ENCODE measurements at regions not wholly inside any gene's neighbourhood (a gene's known extent, or its start where the extent isn't known, plus 50 kb on each side); places are given as distances from the start of the nearest gene placed in this dataset.

DNA sequence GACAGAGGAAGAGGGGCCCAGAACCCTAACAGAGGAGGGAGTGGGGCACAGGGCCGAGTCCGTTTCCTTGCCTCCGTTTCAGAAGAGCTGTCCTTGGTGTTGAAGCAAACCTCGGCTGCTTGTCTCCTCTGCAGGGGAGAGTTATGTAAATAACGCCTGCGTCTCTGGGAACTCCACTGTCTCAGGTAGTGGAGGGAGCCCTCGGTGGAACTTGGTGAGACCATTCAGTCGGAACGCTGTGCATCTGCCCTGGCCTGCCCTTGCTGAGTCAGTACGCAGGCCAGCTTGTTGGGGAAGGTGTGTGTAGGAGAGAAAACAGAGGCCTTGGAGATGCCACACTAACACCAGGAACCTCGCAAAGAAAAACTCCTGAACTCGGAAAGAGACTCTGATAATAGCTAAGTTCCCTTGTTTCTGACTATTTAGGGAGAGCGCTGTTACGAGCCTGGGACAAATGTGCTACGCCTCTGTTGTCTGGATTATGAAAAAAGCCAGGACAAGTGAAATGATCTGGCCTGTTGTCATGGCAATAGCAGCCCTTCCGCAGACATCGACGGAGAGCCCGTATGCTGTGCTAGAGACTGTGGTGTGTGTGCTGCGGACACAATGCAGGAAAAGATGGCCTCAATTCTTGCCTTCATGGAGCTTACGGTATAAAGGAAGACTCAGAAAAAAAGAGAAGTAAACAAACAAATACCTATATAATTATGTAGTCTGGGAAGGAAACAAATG is 94.6 kb upstream of the AKT3 start:
- no peak for DNase-seq (ENCODE audit: low read depth)

- no peak for DNase-seq (ENCODE audit: low read depth)
These were observed 93.8 kb upstream of the AKT3 start for GRCh38 chr1:243943671-243944428.

DNA sequence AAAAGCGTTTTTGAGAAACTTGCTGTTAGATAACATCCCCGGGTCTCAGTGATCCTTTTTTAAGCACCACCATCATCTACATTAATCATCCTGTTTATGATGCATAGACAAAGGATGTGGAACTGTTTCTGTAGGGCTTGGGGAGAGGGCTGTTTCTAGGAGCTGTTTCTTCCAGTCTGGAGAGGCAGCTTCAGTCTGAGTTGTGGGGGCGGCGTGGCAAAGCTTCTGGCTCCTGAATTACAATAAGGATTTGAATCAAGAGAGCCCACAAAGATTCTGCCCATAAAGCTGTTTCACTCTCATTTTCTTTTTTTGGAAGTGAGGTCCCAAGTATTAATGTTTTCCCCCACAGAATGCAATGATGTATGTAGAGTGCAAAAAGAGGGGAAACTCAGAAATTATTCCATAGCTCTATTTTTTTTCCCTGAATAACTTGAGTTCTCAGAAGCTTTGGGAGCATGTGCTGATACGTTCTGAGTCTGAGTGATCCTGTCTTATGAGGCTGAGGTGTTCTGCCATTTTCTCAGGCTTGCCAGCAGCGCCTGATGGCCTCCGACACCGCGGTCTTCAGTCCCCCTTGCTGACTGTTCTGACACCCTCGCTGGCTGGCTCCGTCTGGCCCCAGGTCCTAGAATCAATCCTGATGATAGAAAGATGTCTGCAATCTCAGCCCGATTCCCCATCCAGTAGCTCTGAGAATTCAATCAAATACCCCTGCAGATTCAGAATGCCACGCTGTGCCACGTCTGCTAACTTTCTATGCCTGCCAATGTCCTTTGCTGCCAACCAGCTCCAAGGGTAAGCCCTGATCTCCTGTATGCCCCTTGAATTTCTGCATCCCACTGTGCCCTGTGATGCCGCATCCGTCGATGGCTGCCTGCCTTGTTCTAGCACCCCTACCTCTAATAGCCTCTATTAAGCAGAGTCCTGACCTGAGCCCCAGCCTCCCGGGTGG is 92.4 kb upstream of the AKT3 start:
- no peak for DNase-seq (ENCODE audit: low read depth)

- DNase-seq (ENCODE audit: low read depth): no peak
These were observed 90.4 kb upstream of the AKT3 start for GRCh38 chr1:243940451-243940850.

GRCh38 chr1:243939167-243939848 is 89.3 kb upstream of the AKT3 start:
- DNase-seq (ENCODE audit: low read depth): no peak

DNA sequence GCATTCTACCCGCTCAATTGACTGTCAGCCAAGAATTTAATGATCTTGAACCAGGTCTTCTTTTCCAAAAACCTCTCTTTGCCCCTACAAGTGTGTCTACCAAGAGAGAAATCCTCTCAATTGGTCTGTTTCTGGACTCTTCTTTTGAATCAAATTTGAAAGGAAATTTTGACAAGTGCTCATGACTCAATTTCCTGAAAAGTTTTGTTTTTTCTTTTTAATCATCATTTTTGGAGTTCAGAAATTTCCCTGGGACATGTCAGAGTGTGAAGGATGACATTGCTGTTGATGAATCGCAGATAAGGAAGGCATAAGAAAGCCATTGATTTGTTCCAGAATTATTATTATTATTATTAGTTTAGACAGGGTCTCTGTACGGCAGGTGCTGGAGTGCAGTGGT is 88.2 kb upstream of the AKT3 start:
- no peak for DNase-seq (ENCODE audit: low read depth)

DNA sequence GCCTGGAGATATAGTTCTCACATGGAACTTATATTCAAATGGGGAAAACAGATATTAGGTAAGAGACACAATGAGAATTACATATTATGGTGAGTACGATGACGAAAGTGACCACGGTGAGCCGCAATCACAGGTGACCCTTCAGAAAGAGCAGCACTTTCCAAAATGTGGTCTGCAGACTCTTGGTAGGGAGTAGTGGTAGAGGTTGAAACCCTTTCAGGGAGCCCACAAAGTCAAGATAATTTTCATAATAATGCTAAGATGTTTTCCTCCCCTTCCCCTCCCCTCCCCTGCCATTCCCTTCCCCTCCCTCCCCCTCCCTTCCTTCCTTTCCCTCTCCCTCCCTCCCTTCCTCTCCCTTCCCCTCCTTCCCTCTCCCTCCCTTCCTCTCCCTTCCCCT is 83.5 kb upstream of the AKT3 start:
- DNase-seq (ENCODE audit: low read depth): no peak

- DNase-seq (ENCODE audit: low read depth): no peak
These were observed 81.9 kb upstream of the AKT3 start for GRCh38 chr1:243931957-243932356.

DNA sequence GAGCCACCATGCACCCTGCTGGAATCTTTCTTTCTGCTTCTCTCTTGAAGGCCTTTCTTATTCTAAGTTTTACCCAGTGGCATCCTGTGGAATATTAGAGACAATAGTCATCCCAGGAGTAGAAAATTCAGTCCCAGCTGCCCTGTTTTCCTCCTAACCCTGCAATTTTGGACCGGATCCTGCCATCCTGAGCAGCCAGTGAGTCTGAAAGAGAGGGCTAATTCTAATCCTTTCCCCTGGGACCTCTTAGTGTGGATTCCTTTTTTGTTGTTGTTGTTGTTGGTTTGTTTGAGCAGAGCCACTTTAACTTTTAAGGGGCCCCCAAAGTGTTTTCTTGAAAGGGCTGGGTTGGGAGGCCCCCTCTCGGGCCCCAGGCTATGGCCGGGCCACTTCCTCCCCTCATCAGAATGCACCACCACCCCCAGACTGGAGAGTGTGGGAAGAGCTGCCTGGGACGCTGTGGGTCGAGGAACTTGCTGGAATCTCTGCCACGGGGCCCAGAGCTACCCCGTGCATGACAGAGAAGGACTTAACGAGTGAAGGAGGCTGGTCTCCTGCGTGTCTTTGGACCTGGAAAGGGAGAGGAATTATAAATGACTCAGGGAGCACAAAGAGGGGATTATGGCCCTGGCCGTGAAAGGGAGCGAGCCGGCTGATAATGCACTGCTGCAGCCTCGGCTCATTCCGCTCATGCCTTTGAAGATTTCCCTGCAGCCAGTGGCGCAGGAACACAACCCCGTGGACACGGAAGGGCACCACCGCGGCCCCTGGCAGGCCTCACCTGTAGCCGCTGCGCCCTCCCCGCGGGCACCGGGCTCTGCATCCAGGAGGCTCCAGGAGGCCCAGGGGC is 81.0 kb upstream of the AKT3 start:
- DNase-seq (ENCODE audit: low read depth): no peak

DNA sequence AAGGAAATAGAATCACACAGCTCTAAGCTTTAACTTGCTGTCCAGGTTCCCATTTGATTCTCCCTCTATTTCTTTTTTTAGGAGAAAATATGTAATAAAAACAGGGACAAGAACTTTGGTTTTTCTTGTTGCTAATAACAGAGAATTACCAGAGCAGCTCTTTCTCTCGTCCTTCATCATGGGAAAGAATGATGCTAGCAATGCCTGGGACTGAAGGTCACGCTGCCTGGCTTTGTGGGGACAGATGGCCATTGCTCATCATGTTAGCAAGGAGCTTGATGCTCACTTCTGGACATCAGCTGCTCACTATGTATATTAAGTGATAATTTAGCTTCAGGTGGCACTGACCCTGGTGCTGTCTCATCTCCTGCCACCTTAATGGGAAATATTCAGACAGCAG is 77.3 kb upstream of the AKT3 start:
- DNase-seq (ENCODE audit: low read depth): no peak

DNA sequence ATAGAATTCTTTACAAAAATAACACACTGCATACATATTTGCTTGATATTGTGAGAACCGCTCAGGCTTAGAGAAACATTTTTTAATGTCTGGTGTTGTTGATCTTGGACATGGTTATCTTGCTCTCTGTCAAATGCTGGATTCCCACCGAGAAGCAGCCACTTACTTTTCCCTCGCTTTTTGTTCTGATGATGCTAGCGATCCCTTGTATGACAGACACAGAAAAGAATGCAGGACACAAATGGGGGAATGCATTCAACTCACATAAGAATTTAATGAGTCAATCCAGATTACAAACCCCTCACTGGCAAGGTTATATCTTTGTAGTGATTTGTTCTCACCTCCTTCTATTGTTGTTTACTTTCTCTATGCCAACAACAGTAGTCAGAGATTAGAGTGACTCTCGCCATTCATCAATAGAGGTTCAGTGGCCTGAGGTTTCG is 76.8 kb upstream of the AKT3 start:
- no peak for DNase-seq (ENCODE audit: low read depth)

- no peak for DNase-seq (ENCODE audit: low read depth)
These were observed 76.3 kb upstream of the AKT3 start for GRCh38 chr1:243926299-243926698.

GRCh38 chr1:243924588-243925349 is 74.7 kb upstream of the AKT3 start:
- no peak for DNase-seq (ENCODE audit: low read depth)

DNA sequence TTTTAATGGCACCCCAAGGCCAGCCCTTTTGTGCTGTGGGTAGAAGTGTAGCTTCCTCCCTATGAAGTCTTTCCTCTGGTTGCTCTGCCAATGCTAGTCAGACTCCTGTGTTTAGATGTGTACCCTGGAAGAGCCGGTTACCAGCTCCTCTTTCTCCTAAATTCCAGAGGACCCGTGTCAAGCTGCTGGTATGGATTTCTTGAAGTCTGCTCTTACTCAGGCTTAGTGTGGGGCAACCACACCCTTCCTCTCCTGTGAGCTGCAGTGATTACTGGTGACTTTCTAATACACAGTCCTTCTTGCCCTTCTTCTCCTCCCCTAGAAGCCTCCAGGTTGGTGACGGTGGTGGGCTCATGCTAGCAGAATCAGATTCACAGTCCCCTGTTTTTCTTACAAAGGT is 74.1 kb upstream of the AKT3 start:
- DNase-seq (ENCODE audit: low read depth): no peak

DNA sequence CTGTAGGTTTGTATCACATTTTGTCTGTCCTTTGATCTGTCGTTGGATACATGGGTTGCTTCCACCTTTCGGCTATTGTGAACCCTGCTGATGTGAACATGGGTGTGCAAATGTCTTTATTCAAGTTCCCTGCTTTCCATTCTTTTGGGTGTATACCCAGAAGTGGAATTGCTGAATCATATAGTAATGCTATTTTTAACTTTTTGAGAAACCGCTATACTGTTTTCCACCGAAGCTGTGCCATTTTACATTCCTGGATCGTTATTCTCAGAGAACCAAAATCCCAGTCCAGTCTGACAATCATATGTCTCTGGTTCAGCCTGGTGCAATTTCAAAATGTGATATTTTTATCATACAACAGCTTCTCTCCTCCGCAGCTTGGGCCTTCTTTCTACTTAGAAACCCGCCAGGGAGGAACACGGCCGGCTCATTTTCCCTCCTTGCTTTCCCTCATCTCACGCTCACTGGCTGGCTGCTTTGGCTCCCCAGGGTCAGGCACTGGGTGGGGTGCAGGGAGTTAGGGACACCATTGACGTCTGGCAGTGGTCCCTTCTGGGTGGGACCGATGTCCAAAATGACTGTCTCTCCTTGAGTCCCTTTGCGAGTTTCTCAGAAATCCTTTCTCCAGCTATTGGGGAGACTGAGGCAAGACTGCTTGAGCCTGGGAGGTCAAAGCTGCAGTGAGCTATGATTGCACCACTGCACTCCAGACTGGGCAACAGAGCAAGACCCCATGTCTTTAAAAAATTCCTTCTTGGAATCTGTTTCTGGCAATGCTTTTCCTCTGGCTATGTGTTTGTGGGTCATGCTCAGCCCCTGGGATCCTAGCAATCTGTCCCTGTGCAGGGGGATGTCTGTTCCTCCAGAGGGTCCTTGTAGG is 73.5 kb upstream of the AKT3 start:
- DNase-seq (ENCODE audit: low read depth): no peak

DNA sequence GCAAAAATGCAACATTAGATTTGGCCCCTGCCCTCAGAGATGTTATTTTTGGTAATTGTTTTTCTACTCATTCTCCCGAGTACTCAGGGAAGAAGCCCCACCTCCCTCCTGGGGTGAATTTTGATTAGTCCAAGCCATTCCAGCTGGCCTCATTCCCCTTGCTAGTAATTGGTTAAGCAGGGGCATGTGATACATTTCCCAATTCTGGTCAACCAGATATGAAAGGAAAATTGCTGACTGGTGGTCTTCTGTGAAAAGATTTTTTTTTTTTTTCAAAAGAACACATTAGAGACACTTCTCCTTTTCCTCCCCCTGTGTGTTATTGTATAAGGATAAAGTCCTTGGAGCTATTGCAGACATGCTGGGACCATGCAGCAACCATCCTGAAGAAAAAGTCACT is 71.1 kb upstream of the AKT3 start:
- no peak for DNase-seq (ENCODE audit: low read depth)

- DNase-seq (ENCODE audit: low read depth): no peak
These were observed 68.0 kb upstream of the AKT3 start for GRCh38 chr1:243917863-243918565.

DNA sequence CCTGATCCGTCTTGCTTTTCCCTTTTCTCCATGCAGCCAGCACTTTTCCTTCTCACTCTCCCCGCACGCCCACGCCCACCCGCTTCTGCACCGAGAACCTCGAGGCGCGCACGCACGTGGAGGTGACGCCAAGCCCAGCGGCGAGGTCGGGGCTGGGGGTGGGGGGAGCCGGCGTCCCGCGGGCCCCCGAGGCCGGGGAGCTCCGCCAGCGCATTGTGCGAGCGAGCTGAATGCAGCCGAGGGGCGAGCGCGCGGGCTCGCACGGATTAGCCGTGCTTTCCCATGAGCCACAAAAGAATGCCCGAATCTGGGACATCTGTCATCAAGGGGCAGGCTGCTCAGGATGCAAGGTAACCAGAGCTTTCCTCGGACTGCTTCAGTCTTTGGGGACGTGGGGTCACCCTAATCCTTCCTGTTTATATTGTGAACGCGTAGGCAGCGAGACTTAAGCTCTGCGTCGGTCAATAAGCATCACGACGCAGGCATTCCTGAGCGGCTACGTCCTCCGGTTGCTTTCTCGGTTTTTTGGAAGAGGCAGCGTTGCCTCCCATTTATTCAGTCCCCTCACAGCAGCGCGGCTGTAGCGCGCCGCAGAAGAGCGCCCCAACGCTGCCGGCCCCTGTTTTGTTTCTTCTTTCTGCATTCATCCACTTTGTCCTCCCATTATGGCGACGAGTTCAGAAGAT is 67.3 kb upstream of the AKT3 start:
- DNase-seq (ENCODE audit: low read depth): no peak

Data from stimulated activated CD8-positive, alpha-beta memory T cell treated with anti-CD3 and anti-CD28 coated beads, Interleukin-7, amount 100 ng/mL, for 24 hours (primary cell).